Globus pallidus (tissue), 1 donor: ENCODE measurements at regions not wholly inside any gene's neighbourhood (a gene's known extent, or its start where the extent isn't known, plus 50 kb on each side); places are given as distances from the start of the nearest gene placed in this dataset.
A peak's percentile ranks its signal among the peaks of the same experiment; 100 is the strongest.

Experiments
- DNase-seq: peaks from one replicate; pipeline ENCODE4 v3.0.0-alpha.2; 2015; ENCODE audit warnings: low spot score

GRCh38 chr1:47630346-47630745, 192.5 kb downstream of the FOXD2 start:
- DNase-seq, result no peak

GRCh38 chr1:47631411-47631995, 193.7 kb downstream of the FOXD2 start:
- DNase-seq, result no peak

GRCh38 chr1:47635111-47635510, 197.3 kb downstream of the FOXD2 start:
- DNase-seq, result no peak

GRCh38 chr1:47635597-47635996, 197.8 kb downstream of the FOXD2 start:
- DNase-seq, result no peak

- DNase-seq, result no peak
Observed at GRCh38 chr1:47637111-47637685, 199.4 kb downstream of the FOXD2 start.

- no peak for DNase-seq
Observed at GRCh38 chr1:47638240-47638639, 200.4 kb downstream of the FOXD2 start.

- DNase-seq, result no peak
Observed at GRCh38 chr1:47638713-47639112, 200.9 kb downstream of the FOXD2 start.

GRCh38 chr1:47643306-47644211, 205.7 kb downstream of the FOXD2 start:
- DNase-seq, result no peak

GRCh38 chr1:47644212-47644573, 206.3 kb downstream of the FOXD2 start:
- DNase-seq, result no peak

- DNase-seq, result no peak
Observed at GRCh38 chr1:47645151-47645550, 207.3 kb downstream of the FOXD2 start.

GRCh38 chr1:47646676-47647075, 208.8 kb downstream of the FOXD2 start:
- DNase-seq, result no peak

- DNase-seq, result no peak
Observed at GRCh38 chr1:47647327-47647845, 209.5 kb downstream of the FOXD2 start.

- DNase-seq, result no peak
Observed at GRCh38 chr1:47650205-47650604, 212.4 kb downstream of the FOXD2 start.

GRCh38 chr1:47650611-47651010, 212.8 kb downstream of the FOXD2 start:
- DNase-seq, result no peak

GRCh38 chr1:47651311-47652089, 213.7 kb downstream of the FOXD2 start:
- DNase-seq, result no peak

GRCh38 chr1:47655521-47656300, 217.9 kb downstream of the FOXD2 start:
- DNase-seq, result no peak

- peak; percentile 27 for DNase-seq
Observed at GRCh38 chr1:47656719-47657685, 219.2 kb downstream of the FOXD2 start.

- DNase-seq, result no peak
Observed at GRCh38 chr1:47658161-47658920, 220.5 kb downstream of the FOXD2 start.

- peak; percentile 40 for DNase-seq
Observed at GRCh38 chr1:47659146-47659545, 221.3 kb downstream of the FOXD2 start.
